ENCODE measurements at regions not wholly inside any gene's neighbourhood (a gene's known extent, or its start where the extent isn't known, plus 50 kb on each side); places are given as distances from the start of the nearest gene placed in this dataset.

DNA sequence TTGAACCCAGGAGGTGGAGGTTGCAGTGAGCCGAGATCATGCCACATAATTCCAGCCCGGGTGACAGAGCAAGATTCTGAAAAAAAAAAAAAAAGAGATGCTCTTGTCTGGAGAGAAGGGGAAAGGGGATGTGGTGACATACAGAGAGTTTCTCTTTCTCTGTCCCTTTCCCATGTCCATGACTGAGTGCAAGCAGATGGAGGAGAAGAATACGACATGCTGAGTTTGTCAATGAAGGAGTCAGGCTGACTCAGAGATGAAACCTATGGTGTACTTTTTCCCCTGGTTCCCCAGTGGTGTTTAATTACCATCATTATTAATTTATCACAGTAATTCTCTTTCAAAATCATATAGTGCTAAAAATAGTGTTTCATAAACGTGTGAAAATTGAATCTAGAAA lies 448.8 kb downstream of the FOXO1 start:
- DNase-seq (ENCODE audit: low spot score) (no peak), ATAC-seq (no peak)
- no peaks in the 10 kb centered on the region for H3K27me3 Mint-ChIP-seq (ENCODE audit: low read depth)
- no peak overlapping the region for H3K4me3 Mint-ChIP-seq
- ChIA-PET CTCF (no interaction called here), POLR2A (no interaction called here)
- no peak for TF ChIP-seq ZBTB21 (CRISPR knock-in tag; IDR thresholded peaks at IDR 0.05; ENCODE audit: borderline replicate concordance)
- TF ChIP-seq ZNF121 (CRISPR knock-in tag; IDR thresholded peaks at IDR 0.05) = no peak
- TF ChIP-seq RELA (CRISPR knock-in tag; IDR thresholded peaks at IDR 0.05; ENCODE audit: borderline replicate concordance) = no peak
- no peak for TF ChIP-seq NFYB (CRISPR knock-in tag; conservative IDR thresholded peaks at IDR 0.05; ENCODE audit: low read depth)
- no peak for TF ChIP-seq OVOL2 (CRISPR knock-in tag; IDR thresholded peaks at IDR 0.05; ENCODE audit: borderline replicate concordance)
- TF ChIP-seq, protein P1, sequence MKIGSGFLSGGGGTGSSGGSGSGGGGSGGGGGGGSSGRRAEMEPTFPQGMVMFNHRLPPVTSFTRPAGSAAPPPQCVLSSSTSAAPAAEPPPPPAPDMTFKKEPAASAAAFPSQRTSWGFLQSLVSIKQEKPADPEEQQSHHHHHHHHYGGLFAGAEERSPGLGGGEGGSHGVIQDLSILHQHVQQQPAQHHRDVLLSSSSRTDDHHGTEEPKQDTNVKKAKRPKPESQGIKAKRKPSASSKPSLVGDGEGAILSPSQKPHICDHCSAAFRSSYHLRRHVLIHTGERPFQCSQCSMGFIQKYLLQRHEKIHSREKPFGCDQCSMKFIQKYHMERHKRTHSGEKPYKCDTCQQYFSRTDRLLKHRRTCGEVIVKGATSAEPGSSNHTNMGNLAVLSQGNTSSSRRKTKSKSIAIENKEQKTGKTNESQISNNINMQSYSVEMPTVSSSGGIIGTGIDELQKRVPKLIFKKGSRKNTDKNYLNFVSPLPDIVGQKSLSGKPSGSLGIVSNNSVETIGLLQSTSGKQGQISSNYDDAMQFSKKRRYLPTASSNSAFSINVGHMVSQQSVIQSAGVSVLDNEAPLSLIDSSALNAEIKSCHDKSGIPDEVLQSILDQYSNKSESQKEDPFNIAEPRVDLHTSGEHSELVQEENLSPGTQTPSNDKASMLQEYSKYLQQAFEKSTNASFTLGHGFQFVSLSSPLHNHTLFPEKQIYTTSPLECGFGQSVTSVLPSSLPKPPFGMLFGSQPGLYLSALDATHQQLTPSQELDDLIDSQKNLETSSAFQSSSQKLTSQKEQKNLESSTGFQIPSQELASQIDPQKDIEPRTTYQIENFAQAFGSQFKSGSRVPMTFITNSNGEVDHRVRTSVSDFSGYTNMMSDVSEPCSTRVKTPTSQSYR (CRISPR knock-in tag; IDR thresholded peaks at IDR 0.05) = no peak
- no peak for TF ChIP-seq CBFB (CRISPR knock-in tag; IDR thresholded peaks at IDR 0.05; ENCODE audit: low read depth)
- no peak for TF ChIP-seq E2F5 (CRISPR knock-in tag; IDR thresholded peaks at IDR 0.05)
- TF ChIP-seq, protein P2, sequence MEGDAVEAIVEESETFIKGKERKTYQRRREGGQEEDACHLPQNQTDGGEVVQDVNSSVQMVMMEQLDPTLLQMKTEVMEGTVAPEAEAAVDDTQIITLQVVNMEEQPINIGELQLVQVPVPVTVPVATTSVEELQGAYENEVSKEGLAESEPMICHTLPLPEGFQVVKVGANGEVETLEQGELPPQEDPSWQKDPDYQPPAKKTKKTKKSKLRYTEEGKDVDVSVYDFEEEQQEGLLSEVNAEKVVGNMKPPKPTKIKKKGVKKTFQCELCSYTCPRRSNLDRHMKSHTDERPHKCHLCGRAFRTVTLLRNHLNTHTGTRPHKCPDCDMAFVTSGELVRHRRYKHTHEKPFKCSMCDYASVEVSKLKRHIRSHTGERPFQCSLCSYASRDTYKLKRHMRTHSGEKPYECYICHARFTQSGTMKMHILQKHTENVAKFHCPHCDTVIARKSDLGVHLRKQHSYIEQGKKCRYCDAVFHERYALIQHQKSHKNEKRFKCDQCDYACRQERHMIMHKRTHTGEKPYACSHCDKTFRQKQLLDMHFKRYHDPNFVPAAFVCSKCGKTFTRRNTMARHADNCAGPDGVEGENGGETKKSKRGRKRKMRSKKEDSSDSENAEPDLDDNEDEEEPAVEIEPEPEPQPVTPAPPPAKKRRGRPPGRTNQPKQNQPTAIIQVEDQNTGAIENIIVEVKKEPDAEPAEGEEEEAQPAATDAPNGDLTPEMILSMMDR (IDR thresholded peaks at IDR 0.05) = no peak
- no peak for TF ChIP-seq ZNF317 (CRISPR knock-in tag; IDR thresholded peaks at IDR 0.05; ENCODE audit: borderline replicate concordance, low read depth)
- no peak for TF ChIP-seq CREB1 (CRISPR knock-in tag; IDR thresholded peaks at IDR 0.05)
- no peak for TF ChIP-seq NFATC4 (CRISPR knock-in tag; IDR thresholded peaks at IDR 0.05)
- TF ChIP-seq IRF1 (CRISPR knock-in tag; IDR thresholded peaks at IDR 0.05) = no peak
- no peak for TF ChIP-seq MAX (CRISPR knock-in tag; IDR thresholded peaks at IDR 0.05)
- H3K36me3 Mint-ChIP-seq = no peaks in the 10 kb centered on the region
- H3K9me3 Mint-ChIP-seq = peaks cover 5% of the 10 kb centered on the region; the same call in 1 of the 2 replicates
- H3K4me1 Mint-ChIP-seq = peaks cover 29% of the 10 kb centered on the region
- H3K27ac Mint-ChIP-seq = no peak overlapping the region

DNA sequence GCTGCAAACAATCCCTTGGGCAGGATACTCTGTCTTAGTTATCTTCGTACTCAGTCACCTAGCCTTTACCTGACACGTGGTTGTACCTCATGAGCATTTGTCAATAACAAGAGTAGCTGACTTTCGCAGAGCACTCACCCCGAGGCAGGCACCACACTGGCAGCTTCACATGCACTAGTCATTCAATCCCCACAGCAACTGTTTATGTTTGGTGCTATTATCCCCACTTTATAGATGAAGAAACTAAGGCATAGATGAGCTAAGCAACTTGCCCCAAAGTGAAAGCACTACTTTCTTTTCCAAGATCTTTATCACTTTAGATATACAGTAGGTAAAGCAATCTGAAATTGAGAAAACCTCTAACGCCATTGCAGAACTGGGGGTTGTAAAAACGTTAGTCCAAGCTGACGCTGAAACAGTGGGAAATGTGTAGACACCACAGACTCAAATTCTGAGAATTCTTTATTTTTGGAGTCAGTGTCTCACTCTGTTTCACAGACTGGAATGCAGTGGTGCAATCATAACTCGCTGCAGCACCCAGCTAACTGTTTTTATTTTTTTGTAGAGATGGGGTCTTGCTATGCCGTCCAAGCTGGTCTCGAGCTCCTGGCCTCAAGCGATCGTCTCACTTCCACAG lies 446.0 kb downstream of the FOXO1 start:
- H3K9me3 Mint-ChIP-seq = peaks cover under 1% of the 10 kb centered on the region; the same call in 1 of the 2 replicates
- H3K27ac Mint-ChIP-seq = no peak overlapping the region
- ChIA-PET CTCF (no interaction called here), POLR2A (interaction anchor here (0.6 kb wide), 1 partner anchor 594 kb away, joined by 3 read pairs; no protein-coding TSS in a partner anchor)
- H3K27me3 Mint-ChIP-seq (ENCODE audit: low read depth) = no peaks in the 10 kb centered on the region
- H3K36me3 Mint-ChIP-seq = no peaks in the 10 kb centered on the region
- H3K4me3 Mint-ChIP-seq = no peak overlapping the region
- H3K4me1 Mint-ChIP-seq = peaks cover 32% of the 10 kb centered on the region
- no peak for ATAC-seq
- DNase-seq (ENCODE audit: low spot score) = no peak
- TF ChIP-seq NFYB (CRISPR knock-in tag; conservative IDR thresholded peaks at IDR 0.05; ENCODE audit: low read depth) (no peak), SMAD3 (CRISPR knock-in tag; IDR thresholded peaks at IDR 0.05; ENCODE audit: borderline replicate concordance) (no peak), MYBL2 (CRISPR knock-in tag; IDR thresholded peaks at IDR 0.05) (no peak), FOXP4 (CRISPR knock-in tag; IDR thresholded peaks at IDR 0.05) (no peak), PRRX2 (CRISPR knock-in tag; IDR thresholded peaks at IDR 0.05) (no peak)
- TF ChIP-seq, protein P2 (IDR thresholded peaks at IDR 0.05) = no peak
- TF ChIP-seq, protein P3, sequence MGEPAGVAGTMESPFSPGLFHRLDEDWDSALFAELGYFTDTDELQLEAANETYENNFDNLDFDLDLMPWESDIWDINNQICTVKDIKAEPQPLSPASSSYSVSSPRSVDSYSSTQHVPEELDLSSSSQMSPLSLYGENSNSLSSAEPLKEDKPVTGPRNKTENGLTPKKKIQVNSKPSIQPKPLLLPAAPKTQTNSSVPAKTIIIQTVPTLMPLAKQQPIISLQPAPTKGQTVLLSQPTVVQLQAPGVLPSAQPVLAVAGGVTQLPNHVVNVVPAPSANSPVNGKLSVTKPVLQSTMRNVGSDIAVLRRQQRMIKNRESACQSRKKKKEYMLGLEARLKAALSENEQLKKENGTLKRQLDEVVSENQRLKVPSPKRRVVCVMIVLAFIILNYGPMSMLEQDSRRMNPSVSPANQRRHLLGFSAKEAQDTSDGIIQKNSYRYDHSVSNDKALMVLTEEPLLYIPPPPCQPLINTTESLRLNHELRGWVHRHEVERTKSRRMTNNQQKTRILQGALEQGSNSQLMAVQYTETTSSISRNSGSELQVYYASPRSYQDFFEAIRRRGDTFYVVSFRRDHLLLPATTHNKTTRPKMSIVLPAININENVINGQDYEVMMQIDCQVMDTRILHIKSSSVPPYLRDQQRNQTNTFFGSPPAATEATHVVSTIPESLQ (CRISPR knock-in tag; IDR thresholded peaks at IDR 0.05) = no peak
